PC-3 (cell line): ENCODE measurements at regions not wholly inside any gene's neighbourhood (a gene's known extent, or its start where the extent isn't known, plus 50 kb on each side); places are given as distances from the start of the nearest gene placed in this dataset.

Source experiments
- ATAC-seq: fragments of 200-7000 bp; cut with Tn5 transposase; 2 replicates; pipeline ENCODE4 v1.9.1; 2020; ENCODE audit warnings: mild to moderate bottlenecking, moderate library complexity
- BruUV-seq: library from RNA; stranded (reverse); fragments of 400-500 nt; replicated peaks from 2 replicates; lab custom pipeline; 2021; lab: Mats Ljungman, UMichigan
- CTCF ChIA-PET: fragments of 300-600 bp; sonication (Branson Sonifier 250); formaldehyde crosslinking; loops from one replicate; lab custom pipeline; 2022; ENCODE audit warnings: antibody characterized with exemption; lab: Charles Lee
- POLR2A ChIA-PET: fragments of 300-600 bp; sonication (Branson Sonifier 250); formaldehyde crosslinking; loops from one replicate; lab custom pipeline; 2022; ENCODE audit warnings: antibody characterized with exemption; ENCODE audit not compliant: unreplicated experiment; lab: Charles Lee
- DNase-seq: peaks from one replicate; pipeline ENCODE4 v3.0.0-alpha.2; 2015
- H2AFZ ChIP-seq: fragments of 300-600 bp; sonication (generic); 2 replicates; pipeline ENCODE4 v1.6.0; 2016; ENCODE audit warnings: antibody characterized with exemption, low read length
- H3F3A ChIP-seq: fragments of 300-600 bp; sonication (generic); one replicate; pipeline ENCODE4 v1.6.0; 2017; ENCODE audit warnings: antibody characterized with exemption, low read length, control low read depth, mild to moderate bottlenecking; ENCODE audit not compliant: unreplicated experiment
- H3K27ac ChIP-seq: fragments of 300-600 bp; sonication (generic); 2 replicates; pipeline ENCODE4 v1.5.1; 2016; ENCODE audit warnings: mild to moderate bottlenecking, low read length
- H3K27me3 ChIP-seq: fragments of 300-600 bp; sonication (generic); 2 replicates; pipeline ENCODE4 v1.6.1; 2016; ENCODE audit warnings: low read length, mixed read lengths
- H3K36me3 ChIP-seq: fragments of 300-600 bp; sonication (generic); 2 replicates; pipeline ENCODE4 v1.6.1; 2016; ENCODE audit warnings: low read depth, mixed run types, low read length, mixed read lengths
- H3K4me1 ChIP-seq: fragments of 300-600 bp; sonication (generic); 2 replicates; pipeline ENCODE4 v1.5.1; 2016; ENCODE audit warnings: low read length; ENCODE audit not compliant: insufficient read depth
- H3K4me2 ChIP-seq: fragments of 300-600 bp; sonication (generic); 2 replicates; pipeline ENCODE4 v1.6.0; 2016; ENCODE audit warnings: low read length
- H3K4me3 ChIP-seq: fragments of 300-600 bp; sonication (generic); 2 replicates; pipeline ENCODE4 v1.5.1; 2016; ENCODE audit warnings: mild to moderate bottlenecking, low read length, mixed read lengths
- H3K79me2 ChIP-seq: fragments of 300-600 bp; sonication (generic); 2 replicates; pipeline ENCODE4 v1.6.1; 2017; ENCODE audit warnings: low read length, mixed read lengths
- H3K9ac ChIP-seq: fragments of 300-600 bp; sonication (generic); 2 replicates; pipeline ENCODE4 v1.6.0; 2016; ENCODE audit warnings: mild to moderate bottlenecking, low read length
- H3K9me2 ChIP-seq: fragments of 300-600 bp; sonication (generic); replicated peaks from 2 replicates; pipeline ENCODE4 v1.6.1; 2016; ENCODE audit warnings: mixed run types, low read length, mixed read lengths
- H3K9me3 ChIP-seq: fragments of 300-600 bp; sonication (generic); 2 replicates; pipeline ENCODE4 v1.6.1; 2016; ENCODE audit warnings: low read length, mixed read lengths
- H4K20me1 ChIP-seq: fragments of 300-600 bp; sonication (generic); 2 replicates; pipeline ENCODE4 v1.6.1; 2016; ENCODE audit warnings: low read length, mixed read lengths
- EZH2 ChIP-seq: fragments of 300-600 bp; sonication (generic); IDR thresholded peaks from one replicate; pipeline ENCODE4 v1.6.1; 2017; ENCODE audit warnings: antibody characterized with exemption, mild to moderate bottlenecking, low read length; ENCODE audit not compliant: unreplicated experiment
- EZH2phosphoT487 ChIP-seq: fragments of 300-600 bp; sonication (generic); IDR thresholded peaks from 2 replicates; pipeline ENCODE4 v1.6.1; 2018; ENCODE audit warnings: mild to moderate bottlenecking, antibody characterized with exemption, low read length, borderline replicate concordance
- intact Hi-C: fragments of 100-400 bp; cut with micrococcal nuclease; formaldehyde crosslinking; loops from 2 replicates; pipeline ENCODE4 v1.9.0; 2023
- TF ChIP-seq, protein P1 (sequence below): fragments of 300-600 bp; sonication (generic); conservative IDR thresholded peaks from 2 replicates; pipeline ENCODE4 v1.5.1; 2017; ENCODE audit warnings: antibody characterized with exemption, low read depth, mild to moderate bottlenecking, low read length

DNA sequence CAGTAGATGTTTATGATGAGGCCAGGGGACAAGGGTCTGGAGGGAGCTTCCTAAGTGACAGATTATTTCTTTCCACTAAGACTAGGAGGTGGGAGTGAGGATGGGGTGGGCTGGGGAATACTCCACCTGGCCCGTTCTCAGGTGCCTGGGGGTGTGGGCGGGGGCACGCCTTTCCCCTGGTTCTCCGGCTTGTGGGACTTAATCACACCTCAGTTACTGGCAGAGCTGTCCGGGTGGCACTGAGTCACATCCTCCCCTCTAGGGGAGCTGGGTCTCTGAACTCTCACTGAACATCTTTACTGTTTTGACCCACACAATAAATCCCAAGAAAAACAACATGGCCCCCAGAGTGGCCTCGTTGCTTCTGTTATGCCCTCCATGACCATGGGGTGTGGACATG, 332.8 kb downstream of the MAF start:
- no peaks in the 10 kb centered on the region for H3F3A ChIP-seq
- BruUV-seq = no TSS peak
- H3K27ac ChIP-seq = no peak overlapping the region
- intact Hi-C loops = no loop called here
- CTCF ChIA-PET = no interaction called here
- no peaks in the 10 kb centered on the region for H3K79me2 ChIP-seq
- no peak overlapping the region for H2AFZ ChIP-seq
- no peak overlapping the region for H3K9ac ChIP-seq
- no peak overlapping the region for H3K4me2 ChIP-seq
- DNase-seq (no peak), ATAC-seq (no peak)
- H3K36me3 ChIP-seq = no peaks in the 10 kb centered on the region
- POLR2A ChIA-PET = no interaction called here
- TF ChIP-seq, protein P1, sequence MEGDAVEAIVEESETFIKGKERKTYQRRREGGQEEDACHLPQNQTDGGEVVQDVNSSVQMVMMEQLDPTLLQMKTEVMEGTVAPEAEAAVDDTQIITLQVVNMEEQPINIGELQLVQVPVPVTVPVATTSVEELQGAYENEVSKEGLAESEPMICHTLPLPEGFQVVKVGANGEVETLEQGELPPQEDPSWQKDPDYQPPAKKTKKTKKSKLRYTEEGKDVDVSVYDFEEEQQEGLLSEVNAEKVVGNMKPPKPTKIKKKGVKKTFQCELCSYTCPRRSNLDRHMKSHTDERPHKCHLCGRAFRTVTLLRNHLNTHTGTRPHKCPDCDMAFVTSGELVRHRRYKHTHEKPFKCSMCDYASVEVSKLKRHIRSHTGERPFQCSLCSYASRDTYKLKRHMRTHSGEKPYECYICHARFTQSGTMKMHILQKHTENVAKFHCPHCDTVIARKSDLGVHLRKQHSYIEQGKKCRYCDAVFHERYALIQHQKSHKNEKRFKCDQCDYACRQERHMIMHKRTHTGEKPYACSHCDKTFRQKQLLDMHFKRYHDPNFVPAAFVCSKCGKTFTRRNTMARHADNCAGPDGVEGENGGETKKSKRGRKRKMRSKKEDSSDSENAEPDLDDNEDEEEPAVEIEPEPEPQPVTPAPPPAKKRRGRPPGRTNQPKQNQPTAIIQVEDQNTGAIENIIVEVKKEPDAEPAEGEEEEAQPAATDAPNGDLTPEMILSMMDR = no peak
- TF ChIP-seq EZH2phosphoT487 (no peak), EZH2 (no peak)
- H3K9me3 ChIP-seq = no peaks in the 10 kb centered on the region
- no peaks in the 10 kb centered on the region for H4K20me1 ChIP-seq
- H3K9me2 ChIP-seq = no peaks in the 10 kb centered on the region
- no peaks in the 10 kb centered on the region for H3K27me3 ChIP-seq
- H3K4me1 ChIP-seq = no peaks in the 10 kb centered on the region
- no peak overlapping the region for H3K4me3 ChIP-seq

- CTCF ChIA-PET = no interaction called here
- no peaks in the 10 kb centered on the region for H4K20me1 ChIP-seq
- intact Hi-C loops = no loop called here
Observed at GRCh38 chr16:79267146-79267545, 333.4 kb downstream of the MAF start.

DNA sequence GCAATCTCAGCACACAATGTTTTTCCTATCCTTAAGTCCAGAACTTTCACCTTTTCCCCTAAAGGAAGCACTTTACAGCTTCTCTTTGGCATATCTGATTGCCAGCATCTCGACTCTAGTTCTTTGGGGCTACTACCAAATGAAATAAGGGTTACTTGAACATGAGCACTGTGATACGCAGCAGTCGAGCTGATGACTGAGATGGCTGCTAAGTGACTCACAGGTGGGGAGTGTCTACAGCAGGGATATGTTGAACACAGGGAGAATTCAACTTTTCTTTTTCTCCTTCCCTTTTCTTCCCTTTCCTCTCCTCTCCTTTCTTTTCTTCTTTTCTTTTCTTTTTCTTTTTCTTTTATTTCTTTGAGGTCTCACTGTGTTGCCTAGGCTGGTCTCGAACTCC, 334.8 kb downstream of the MAF start:
- BruUV-seq = no TSS peak
- no peaks in the 10 kb centered on the region for H4K20me1 ChIP-seq
- intact Hi-C loops = no loop called here
- H3K27ac ChIP-seq = no peak overlapping the region
- POLR2A ChIA-PET = no interaction called here
- ATAC-seq = no peak
- H3K4me1 ChIP-seq = no peaks in the 10 kb centered on the region
- no peak overlapping the region for H3K4me3 ChIP-seq
- DNase-seq = no peak
- no peaks in the 10 kb centered on the region for H3K79me2 ChIP-seq
- no peak for TF ChIP-seq EZH2phosphoT487
- no peak overlapping the region for H3K9ac ChIP-seq
- H3K4me2 ChIP-seq = no peak overlapping the region
- no peaks in the 10 kb centered on the region for H3K36me3 ChIP-seq
- H3F3A ChIP-seq = no peaks in the 10 kb centered on the region
- no peaks in the 10 kb centered on the region for H3K9me2 ChIP-seq
- no peak overlapping the region for H2AFZ ChIP-seq
- CTCF ChIA-PET = no interaction called here
- H3K9me3 ChIP-seq = no peaks in the 10 kb centered on the region
- no peaks in the 10 kb centered on the region for H3K27me3 ChIP-seq

More at GRCh38 chr16:79267146-79267545, 333.4 kb downstream of the MAF start:
- Histone ChIP-seq H3K4me2 (no peak overlapping the region), H3K79me2 (no peaks in the 10 kb centered on the region), H3K36me3 (no peaks in the 10 kb centered on the region), H3K27ac (no peak overlapping the region), H3K4me3 (no peak overlapping the region), H3F3A (no peaks in the 10 kb centered on the region), H2AFZ (no peak overlapping the region), H3K9me3 (no peaks in the 10 kb centered on the region), H3K4me1 (no peaks in the 10 kb centered on the region), H3K27me3 (no peaks in the 10 kb centered on the region), H3K9me2 (no peaks in the 10 kb centered on the region), H3K9ac (no peak overlapping the region)
- POLR2A ChIA-PET = no interaction called here
- BruUV-seq = no TSS peak
- ATAC-seq (no peak), DNase-seq (no peak)
- TF ChIP-seq, protein P1 = no peak
- TF ChIP-seq EZH2phosphoT487 (no peak), EZH2 (no peak)
